Pons (tissue), 1 donor: ENCODE measurements at regions not wholly inside any gene's neighbourhood (a gene's known extent, or its start where the extent isn't known, plus 50 kb on each side); places are given as distances from the start of the nearest gene placed in this dataset.

Experiments
- DNase-seq: peaks from one replicate; pipeline ENCODE4 v3.0.0-alpha.2; 2016; ENCODE audit warnings: low spot score

GRCh38 chr14:73800970-73801515, 50.6 kb upstream of the PTGR2 start:
- no peak for DNase-seq

- DNase-seq: no peak
Measured at GRCh38 chr14:73797543-73798265, 53.9 kb upstream of the PTGR2 start.

- DNase-seq: no peak
Measured at GRCh38 chr14:73796893-73797542, 54.6 kb upstream of the PTGR2 start.

GRCh38 chr14:73796415-73796814, 55.2 kb upstream of the PTGR2 start:
- no peak for DNase-seq

- DNase-seq: no peak
Measured at GRCh38 chr14:73795974-73796373, 55.7 kb upstream of the PTGR2 start.

- no peak for DNase-seq
Measured at GRCh38 chr14:73795466-73795865, 56.2 kb upstream of the PTGR2 start.

- no peak for DNase-seq
Measured at GRCh38 chr14:73794146-73794545, 57.5 kb upstream of the PTGR2 start.

- no peak for DNase-seq
Measured at GRCh38 chr14:73792481-73792880, 59.1 kb upstream of the PTGR2 start.

GRCh38 chr14:73789989-73790581, 61.5 kb upstream of the PTGR2 start:
- DNase-seq: peak; percentile 94

- DNase-seq: no peak
Measured at GRCh38 chr14:73788701-73789551, 62.7 kb upstream of the PTGR2 start.

- no peak for DNase-seq
Measured at GRCh38 chr14:73788317-73788598, 63.4 kb upstream of the PTGR2 start.

- peak; percentile 64 for DNase-seq
Measured at GRCh38 chr14:73787486-73788316, 63.9 kb upstream of the PTGR2 start.

- no peak for DNase-seq
Measured at GRCh38 chr14:73786636-73787485, 64.8 kb upstream of the PTGR2 start.

GRCh38 chr14:73785834-73786635, 65.6 kb upstream of the PTGR2 start:
- DNase-seq: peak; percentile 83

GRCh38 chr14:73785336-73785833, 66.2 kb upstream of the PTGR2 start:
- DNase-seq: no peak

- DNase-seq: no peak
Measured at GRCh38 chr14:73784988-73785313, 66.7 kb upstream of the PTGR2 start.

- no peak for DNase-seq
Measured at GRCh38 chr14:73784181-73784987, 67.2 kb upstream of the PTGR2 start.

- no peak for DNase-seq
Measured at GRCh38 chr14:73783107-73783727, 68.4 kb upstream of the PTGR2 start.
